Left ventricle myocardium inferior (tissue), 1 donor: ENCODE measurements at regions not wholly inside any gene's neighbourhood (a gene's known extent, or its start where the extent isn't known, plus 50 kb on each side); places are given as distances from the start of the nearest gene placed in this dataset.

Source experiments
- DNase-seq: peaks from one replicate; pipeline ENCODE4 v3.0.0-alpha.2; 2020
- H3K27ac ChIP-seq: fragments of 200-600 bp; replicated peaks from 2 replicates; pipeline ENCODE4 v1.8.0; 2021
- H3K27me3 ChIP-seq: fragments of 200-600 bp; 2 replicates; pipeline ENCODE4 v1.8.0; 2021; ENCODE audit warnings: low read depth
- H3K36me3 ChIP-seq: fragments of 200-600 bp; 2 replicates; pipeline ENCODE4 v1.8.0; 2021
- H3K4me1 ChIP-seq: fragments of 200-600 bp; 2 replicates; pipeline ENCODE4 v1.8.0; 2021
- H3K4me3 ChIP-seq: fragments of 200-600 bp; 2 replicates; pipeline ENCODE4 v1.8.0; 2021; ENCODE audit warnings: mild to moderate bottlenecking, moderate library complexity
- H3K9me3 ChIP-seq: fragments of 200-600 bp; replicated peaks from 2 replicates; pipeline ENCODE4 v1.8.0; 2021
- intact Hi-C: fragments of 100-400 bp; cut with micrococcal nuclease; formaldehyde crosslinking; loops from one replicate; pipeline ENCODE4 v1.11.0; 2022
- TF ChIP-seq, protein P1 (sequence below): fragments of 200-600 bp; IDR thresholded peaks from 2 replicates; pipeline ENCODE4 v1.8.0; 2021; ENCODE audit warnings: antibody characterized with exemption, mild to moderate bottlenecking, borderline replicate concordance
- donor health status: DM: no; HTN: yes; CAD: no; lungs with severe emphysema.

DNA sequence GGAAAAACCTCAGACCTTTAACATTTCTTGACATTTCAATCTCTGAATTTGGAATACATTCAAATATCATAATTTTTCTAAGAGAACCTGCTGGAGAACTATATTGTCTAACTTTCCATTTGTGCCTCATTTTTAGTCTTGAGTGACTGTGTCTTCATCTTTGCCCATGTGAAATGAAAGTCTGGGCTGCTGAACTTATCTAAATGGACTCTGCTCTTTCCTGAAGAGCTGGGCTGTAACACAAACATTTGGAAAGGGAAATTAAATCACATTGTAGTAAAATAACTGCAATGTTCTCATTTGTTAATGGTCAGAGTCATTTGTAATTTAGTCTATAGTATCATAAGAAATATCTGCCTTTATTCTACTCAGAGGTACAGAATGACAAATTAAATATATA is 373.1 kb downstream of the LRIG3 start:
- Histone ChIP-seq H3K27ac (no peak overlapping the region), H3K4me1 (no peaks in the 10 kb centered on the region), H3K36me3 (no peaks in the 10 kb centered on the region), H3K9me3 (no peaks in the 10 kb centered on the region), H3K4me3 (no peak overlapping the region), H3K27me3 (no peaks in the 10 kb centered on the region)
- TF ChIP-seq, protein P1, sequence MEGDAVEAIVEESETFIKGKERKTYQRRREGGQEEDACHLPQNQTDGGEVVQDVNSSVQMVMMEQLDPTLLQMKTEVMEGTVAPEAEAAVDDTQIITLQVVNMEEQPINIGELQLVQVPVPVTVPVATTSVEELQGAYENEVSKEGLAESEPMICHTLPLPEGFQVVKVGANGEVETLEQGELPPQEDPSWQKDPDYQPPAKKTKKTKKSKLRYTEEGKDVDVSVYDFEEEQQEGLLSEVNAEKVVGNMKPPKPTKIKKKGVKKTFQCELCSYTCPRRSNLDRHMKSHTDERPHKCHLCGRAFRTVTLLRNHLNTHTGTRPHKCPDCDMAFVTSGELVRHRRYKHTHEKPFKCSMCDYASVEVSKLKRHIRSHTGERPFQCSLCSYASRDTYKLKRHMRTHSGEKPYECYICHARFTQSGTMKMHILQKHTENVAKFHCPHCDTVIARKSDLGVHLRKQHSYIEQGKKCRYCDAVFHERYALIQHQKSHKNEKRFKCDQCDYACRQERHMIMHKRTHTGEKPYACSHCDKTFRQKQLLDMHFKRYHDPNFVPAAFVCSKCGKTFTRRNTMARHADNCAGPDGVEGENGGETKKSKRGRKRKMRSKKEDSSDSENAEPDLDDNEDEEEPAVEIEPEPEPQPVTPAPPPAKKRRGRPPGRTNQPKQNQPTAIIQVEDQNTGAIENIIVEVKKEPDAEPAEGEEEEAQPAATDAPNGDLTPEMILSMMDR: no peak
- DNase-seq: no peak
- intact Hi-C loops: loop anchor here (10.0 kb wide), 1 partner anchor 538 kb away; no protein-coding TSS in a partner anchor

DNA sequence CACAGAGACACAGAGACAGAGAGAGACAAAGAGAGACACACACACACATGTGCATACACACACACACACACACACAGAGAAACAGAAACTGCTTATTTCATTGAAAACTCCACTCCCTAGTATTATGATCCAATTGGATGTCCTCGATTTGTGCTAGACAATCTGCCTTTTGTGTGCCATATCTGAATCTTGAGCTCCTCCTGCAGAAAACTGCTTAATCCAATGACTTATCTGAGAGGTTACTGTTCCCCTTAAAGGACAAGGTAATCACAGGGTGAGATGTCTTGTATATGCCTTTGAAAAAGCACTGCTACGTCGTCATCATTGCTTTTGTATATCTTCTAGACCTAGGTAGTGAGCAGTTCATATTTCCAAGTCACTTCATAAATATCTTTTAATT is 371.5 kb downstream of the LRIG3 start:
- no peak for DNase-seq
- H3K4me3 ChIP-seq: no peak overlapping the region

DNA sequence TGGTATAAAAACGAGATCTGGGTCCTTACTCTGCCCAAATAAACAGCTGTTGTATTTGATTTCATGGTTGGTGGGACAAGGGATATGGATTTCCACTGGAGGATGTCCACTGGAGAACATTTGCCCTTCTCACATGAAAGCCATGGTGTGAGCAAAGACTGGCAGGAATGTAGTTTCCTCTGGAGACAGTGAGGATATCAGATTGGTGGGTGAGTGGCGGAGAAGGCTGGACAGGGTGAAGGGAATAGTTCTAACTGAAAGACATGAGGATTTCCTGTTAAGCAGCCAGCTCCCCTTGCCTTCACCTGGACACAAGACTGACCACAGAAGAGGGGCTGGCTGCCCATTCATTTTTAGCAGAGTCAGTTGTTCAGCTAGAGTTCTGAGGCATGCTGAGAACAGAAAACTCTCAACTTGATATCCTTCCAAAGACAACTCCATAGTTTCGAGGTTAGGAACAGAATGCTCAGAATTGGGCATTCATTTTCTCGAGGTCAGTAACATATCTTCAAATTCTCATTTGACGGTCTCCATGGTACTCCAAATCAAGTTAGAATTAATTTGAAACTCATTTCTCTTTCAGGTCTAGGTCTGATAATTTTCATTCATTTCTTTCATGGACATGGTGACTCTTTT is 365.7 kb downstream of the LRIG3 start:
- no peaks in the 10 kb centered on the region for H3K36me3 ChIP-seq
- no peaks in the 10 kb centered on the region for H3K27me3 ChIP-seq
- intact Hi-C loops: no loop called here
- no peak overlapping the region for H3K27ac ChIP-seq
- no peak overlapping the region for H3K4me3 ChIP-seq
- no peaks in the 10 kb centered on the region for H3K4me1 ChIP-seq
- TF ChIP-seq, protein P1: no peak
- DNase-seq: no peak
- H3K9me3 ChIP-seq: no peaks in the 10 kb centered on the region

More for the DNA sequence above, 371.5 kb downstream of the LRIG3 start:
- H3K36me3 ChIP-seq: no peaks in the 10 kb centered on the region
- H3K4me1 ChIP-seq: no peaks in the 10 kb centered on the region
- intact Hi-C loops: loop anchor here (10.0 kb wide), 1 partner anchor 536 kb away; no protein-coding TSS in a partner anchor
- TF ChIP-seq, protein P1: no peak
- no peaks in the 10 kb centered on the region for H3K9me3 ChIP-seq
- no peaks in the 10 kb centered on the region for H3K27me3 ChIP-seq
- no peak overlapping the region for H3K27ac ChIP-seq

DNA sequence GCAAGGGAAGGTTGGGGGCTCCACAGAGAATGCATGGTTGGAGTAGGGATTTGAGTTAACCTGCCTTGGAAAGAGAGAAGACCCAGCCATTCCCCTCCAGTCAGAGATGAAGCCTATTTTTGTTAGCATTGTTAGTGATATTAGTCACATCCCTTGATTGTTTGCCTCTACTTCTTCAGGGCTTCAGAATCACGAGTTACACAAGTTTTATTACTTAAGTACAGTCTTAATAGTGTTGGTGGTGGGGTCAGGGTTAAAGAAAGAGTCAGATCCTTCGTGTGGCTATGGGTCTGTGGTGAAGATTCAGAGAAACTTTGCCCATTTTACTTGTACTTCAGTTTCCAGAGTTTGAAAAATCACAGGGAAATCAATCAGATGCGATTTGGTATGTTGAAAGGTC is 363.1 kb downstream of the LRIG3 start:
- TF ChIP-seq, protein P1: no peak
- Histone ChIP-seq H3K9me3 (no peaks in the 10 kb centered on the region), H3K27me3 (no peaks in the 10 kb centered on the region), H3K27ac (no peak overlapping the region), H3K4me3 (no peak overlapping the region), H3K36me3 (no peaks in the 10 kb centered on the region), H3K4me1 (no peaks in the 10 kb centered on the region)
- intact Hi-C loops: no loop called here
- DNase-seq: no peak

DNA sequence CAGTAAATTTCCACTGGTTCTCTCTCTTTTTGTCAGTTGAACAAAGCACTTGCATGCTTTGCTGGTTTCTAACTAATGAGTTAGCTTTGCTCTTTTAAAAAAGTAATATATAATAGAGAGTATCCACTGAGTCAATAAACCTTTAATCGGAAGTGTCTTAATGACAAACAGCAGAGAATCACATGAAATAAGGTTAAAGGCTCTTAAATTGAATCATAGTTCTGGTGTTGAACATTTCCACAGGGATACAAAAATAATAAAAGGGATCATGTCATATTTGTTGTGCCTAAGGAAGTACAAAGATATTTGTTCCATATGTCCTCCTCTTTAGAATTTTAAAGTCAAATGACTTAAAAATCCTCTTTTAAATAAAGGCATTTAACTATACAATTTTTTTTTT is 362.6 kb downstream of the LRIG3 start:
- TF ChIP-seq, protein P1: no peak
- no peak for DNase-seq
- no peak overlapping the region for H3K4me3 ChIP-seq

More for the DNA sequence above, 362.6 kb downstream of the LRIG3 start:
- no peaks in the 10 kb centered on the region for H3K4me1 ChIP-seq
- H3K27me3 ChIP-seq: no peaks in the 10 kb centered on the region
- no peaks in the 10 kb centered on the region for H3K9me3 ChIP-seq
- H3K36me3 ChIP-seq: no peaks in the 10 kb centered on the region
- no peak overlapping the region for H3K27ac ChIP-seq
- intact Hi-C loops: no loop called here
